NB4 (cell line): ENCODE measurements at regions not wholly inside any gene's neighbourhood (a gene's known extent, or its start where the extent isn't known, plus 50 kb on each side); places are given as distances from the start of the nearest gene placed in this dataset.

Experiments
- MAX ChIP-seq: IDR thresholded peaks from 2 replicates; pipeline ENCODE4 v1.6.1; 2011; ENCODE audit warnings: low read depth, low read length
- TF ChIP-seq, protein P1 (sequence below): IDR thresholded peaks from one replicate; pipeline ENCODE4 v1.5.1; 2012; ENCODE audit warnings: low read depth, low read length

GRCh38 chr13:48920730-48921129 is 55.0 kb upstream of the FNDC3A start:
- TF ChIP-seq MAX: no peak
- TF ChIP-seq, protein P1, sequence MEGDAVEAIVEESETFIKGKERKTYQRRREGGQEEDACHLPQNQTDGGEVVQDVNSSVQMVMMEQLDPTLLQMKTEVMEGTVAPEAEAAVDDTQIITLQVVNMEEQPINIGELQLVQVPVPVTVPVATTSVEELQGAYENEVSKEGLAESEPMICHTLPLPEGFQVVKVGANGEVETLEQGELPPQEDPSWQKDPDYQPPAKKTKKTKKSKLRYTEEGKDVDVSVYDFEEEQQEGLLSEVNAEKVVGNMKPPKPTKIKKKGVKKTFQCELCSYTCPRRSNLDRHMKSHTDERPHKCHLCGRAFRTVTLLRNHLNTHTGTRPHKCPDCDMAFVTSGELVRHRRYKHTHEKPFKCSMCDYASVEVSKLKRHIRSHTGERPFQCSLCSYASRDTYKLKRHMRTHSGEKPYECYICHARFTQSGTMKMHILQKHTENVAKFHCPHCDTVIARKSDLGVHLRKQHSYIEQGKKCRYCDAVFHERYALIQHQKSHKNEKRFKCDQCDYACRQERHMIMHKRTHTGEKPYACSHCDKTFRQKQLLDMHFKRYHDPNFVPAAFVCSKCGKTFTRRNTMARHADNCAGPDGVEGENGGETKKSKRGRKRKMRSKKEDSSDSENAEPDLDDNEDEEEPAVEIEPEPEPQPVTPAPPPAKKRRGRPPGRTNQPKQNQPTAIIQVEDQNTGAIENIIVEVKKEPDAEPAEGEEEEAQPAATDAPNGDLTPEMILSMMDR: no peak
